ENCODE measurements at regions not wholly inside any gene's neighbourhood (a gene's known extent, or its start where the extent isn't known, plus 50 kb on each side); places are given as distances from the start of the nearest gene placed in this dataset.

DNA sequence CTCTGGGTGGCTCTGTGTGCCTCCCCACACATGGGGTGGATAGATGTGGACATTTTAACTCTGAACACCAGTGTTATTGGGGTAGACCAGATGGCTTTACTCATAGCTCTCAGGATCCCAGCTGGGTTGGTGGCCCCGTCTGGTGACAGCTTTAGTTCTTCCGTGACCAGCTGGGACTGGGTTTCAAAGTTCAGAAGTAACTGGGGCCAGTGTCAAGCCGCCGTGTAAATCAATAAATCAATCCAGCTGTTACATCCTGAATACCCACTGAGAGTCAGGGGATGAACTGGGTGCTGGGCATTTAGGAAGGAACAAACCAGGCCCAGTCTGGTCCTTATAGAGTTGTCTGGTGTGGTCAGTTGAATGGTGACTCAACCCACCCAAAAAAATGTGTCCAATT, 269.4 kb downstream of the CTTN start (continued):
- TF ChIP-seq, protein P1, sequence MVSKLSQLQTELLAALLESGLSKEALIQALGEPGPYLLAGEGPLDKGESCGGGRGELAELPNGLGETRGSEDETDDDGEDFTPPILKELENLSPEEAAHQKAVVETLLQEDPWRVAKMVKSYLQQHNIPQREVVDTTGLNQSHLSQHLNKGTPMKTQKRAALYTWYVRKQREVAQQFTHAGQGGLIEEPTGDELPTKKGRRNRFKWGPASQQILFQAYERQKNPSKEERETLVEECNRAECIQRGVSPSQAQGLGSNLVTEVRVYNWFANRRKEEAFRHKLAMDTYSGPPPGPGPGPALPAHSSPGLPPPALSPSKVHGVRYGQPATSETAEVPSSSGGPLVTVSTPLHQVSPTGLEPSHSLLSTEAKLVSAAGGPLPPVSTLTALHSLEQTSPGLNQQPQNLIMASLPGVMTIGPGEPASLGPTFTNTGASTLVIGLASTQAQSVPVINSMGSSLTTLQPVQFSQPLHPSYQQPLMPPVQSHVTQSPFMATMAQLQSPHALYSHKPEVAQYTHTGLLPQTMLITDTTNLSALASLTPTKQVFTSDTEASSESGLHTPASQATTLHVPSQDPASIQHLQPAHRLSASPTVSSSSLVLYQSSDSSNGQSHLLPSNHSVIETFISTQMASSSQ (IDR thresholded peaks at IDR 0.05; ENCODE audit: low read depth), result no peak
- TF ChIP-seq, protein P1 (CRISPR knock-in tag; IDR thresholded peaks at IDR 0.05; ENCODE audit: borderline replicate concordance), result no peak
- TF ChIP-seq SNRNP70 (IDR thresholded peaks at IDR 0.05; ENCODE audit: low read depth, low read length) (no peak), ZNF143 (CRISPR knock-in tag; IDR thresholded peaks at IDR 0.05) (no peak), FOXC1 (CRISPR knock-in tag; IDR thresholded peaks at IDR 0.05; ENCODE audit: borderline replicate concordance) (no peak), IKZF1 (IDR thresholded peaks at IDR 0.05) (no peak), CEBPG (CRISPR knock-in tag; IDR thresholded peaks at IDR 0.05) (no peak), ZNF12 (CRISPR knock-in tag; IDR thresholded peaks at IDR 0.05) (no peak), RXRA (CRISPR knock-in tag; IDR thresholded peaks at IDR 0.05) (no peak), ATF1 (CRISPR knock-in tag; IDR thresholded peaks at IDR 0.05) (no peak), KLF6 (CRISPR knock-in tag; IDR thresholded peaks at IDR 0.05) (no peak), HIVEP1 (CRISPR knock-in tag; IDR thresholded peaks at IDR 0.05) (no peak), RAD51 (IDR thresholded peaks at IDR 0.05; ENCODE audit: borderline replicate concordance) (no peak), ZSCAN9 (CRISPR knock-in tag; IDR thresholded peaks at IDR 0.05; ENCODE audit: borderline replicate concordance) (no peak), HNRNPLL (IDR thresholded peaks at IDR 0.05; ENCODE audit: low read depth, low read length, poor library complexity, severe bottlenecking) (no peak), ZNF496 (CRISPR knock-in tag; IDR thresholded peaks at IDR 0.05; ENCODE audit: insufficient replicate concordance) (no peak), SRY (CRISPR knock-in tag; IDR thresholded peaks at IDR 0.05) (no peak), ZNF205 (CRISPR knock-in tag; IDR thresholded peaks at IDR 0.05) (0 out of 2 replicates have a peak, but pooled peaks have one; percentile 33), ZZZ3 (CRISPR knock-in tag; IDR thresholded peaks at IDR 0.05; ENCODE audit: borderline replicate concordance) (no peak), ZSCAN20 (CRISPR knock-in tag; IDR thresholded peaks at IDR 0.05; ENCODE audit: borderline replicate concordance) (0 out of 2 replicates have a peak, but pooled peaks have one; percentile 46), DPF2 (CRISPR knock-in tag; IDR thresholded peaks at IDR 0.05; ENCODE audit: borderline replicate concordance, low read depth) (no peak), SRSF4 (IDR thresholded peaks at IDR 0.05; ENCODE audit: low read depth, low read length, poor library complexity, severe bottlenecking) (no peak), BORCS8-MEF2B (CRISPR knock-in tag; IDR thresholded peaks at IDR 0.05) (no peak), WIZ (CRISPR knock-in tag; IDR thresholded peaks at IDR 0.05) (no peak; the same call in 1 of the 2 replicates)
- TF ChIP-seq, protein P2, sequence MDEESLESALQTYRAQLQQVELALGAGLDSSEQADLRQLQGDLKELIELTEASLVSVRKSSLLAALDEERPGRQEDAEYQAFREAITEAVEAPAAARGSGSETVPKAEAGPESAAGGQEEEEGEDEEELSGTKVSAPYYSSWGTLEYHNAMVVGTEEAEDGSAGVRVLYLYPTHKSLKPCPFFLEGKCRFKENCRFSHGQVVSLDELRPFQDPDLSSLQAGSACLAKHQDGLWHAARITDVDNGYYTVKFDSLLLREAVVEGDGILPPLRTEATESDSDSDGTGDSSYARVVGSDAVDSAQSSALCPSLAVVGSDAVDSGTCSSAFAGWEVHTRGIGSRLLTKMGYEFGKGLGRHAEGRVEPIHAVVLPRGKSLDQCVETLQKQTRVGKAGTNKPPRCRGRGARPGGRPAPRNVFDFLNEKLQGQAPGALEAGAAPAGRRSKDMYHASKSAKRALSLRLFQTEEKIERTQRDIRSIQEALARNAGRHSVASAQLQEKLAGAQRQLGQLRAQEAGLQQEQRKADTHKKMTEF (CRISPR knock-in tag; IDR thresholded peaks at IDR 0.05), result no peak
- TF ChIP-seq, protein P3, sequence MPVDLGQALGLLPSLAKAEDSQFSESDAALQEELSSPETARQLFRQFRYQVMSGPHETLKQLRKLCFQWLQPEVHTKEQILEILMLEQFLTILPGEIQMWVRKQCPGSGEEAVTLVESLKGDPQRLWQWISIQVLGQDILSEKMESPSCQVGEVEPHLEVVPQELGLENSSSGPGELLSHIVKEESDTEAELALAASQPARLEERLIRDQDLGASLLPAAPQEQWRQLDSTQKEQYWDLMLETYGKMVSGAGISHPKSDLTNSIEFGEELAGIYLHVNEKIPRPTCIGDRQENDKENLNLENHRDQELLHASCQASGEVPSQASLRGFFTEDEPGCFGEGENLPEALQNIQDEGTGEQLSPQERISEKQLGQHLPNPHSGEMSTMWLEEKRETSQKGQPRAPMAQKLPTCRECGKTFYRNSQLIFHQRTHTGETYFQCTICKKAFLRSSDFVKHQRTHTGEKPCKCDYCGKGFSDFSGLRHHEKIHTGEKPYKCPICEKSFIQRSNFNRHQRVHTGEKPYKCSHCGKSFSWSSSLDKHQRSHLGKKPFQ (CRISPR knock-in tag; IDR thresholded peaks at IDR 0.05; ENCODE audit: insufficient replicate concordance), result no peak
